ENCODE measurements at regions not wholly inside any gene's neighbourhood (a gene's known extent, or its start where the extent isn't known, plus 50 kb on each side); places are given as distances from the start of the nearest gene placed in this dataset.

GRCh38 chr15:47561102-47561501 lies 156.2 kb upstream of the SEMA6D start:
- POLR2A ChIA-PET: no interaction called here
- no peak for ATAC-seq
- CTCF ChIA-PET: no interaction called here

GRCh38 chr15:47565949-47566348 lies 151.4 kb upstream of the SEMA6D start:
- no peaks in the 10 kb centered on the region for H3K27me3 Mint-ChIP-seq (ENCODE audit: low read depth)
- H3K36me3 Mint-ChIP-seq: peaks cover 4% of the 10 kb centered on the region
- no peak overlapping the region for H3K27ac Mint-ChIP-seq
- no peak for DNase-seq (ENCODE audit: low spot score)
- ATAC-seq: no peak
- peaks cover 3% of the 10 kb centered on the region for H3K4me1 Mint-ChIP-seq
- ChIA-PET CTCF (no interaction called here), POLR2A (no interaction called here)
- H3K9me3 Mint-ChIP-seq: peaks cover 12% of the 10 kb centered on the region
- TF ChIP-seq, protein P1, sequence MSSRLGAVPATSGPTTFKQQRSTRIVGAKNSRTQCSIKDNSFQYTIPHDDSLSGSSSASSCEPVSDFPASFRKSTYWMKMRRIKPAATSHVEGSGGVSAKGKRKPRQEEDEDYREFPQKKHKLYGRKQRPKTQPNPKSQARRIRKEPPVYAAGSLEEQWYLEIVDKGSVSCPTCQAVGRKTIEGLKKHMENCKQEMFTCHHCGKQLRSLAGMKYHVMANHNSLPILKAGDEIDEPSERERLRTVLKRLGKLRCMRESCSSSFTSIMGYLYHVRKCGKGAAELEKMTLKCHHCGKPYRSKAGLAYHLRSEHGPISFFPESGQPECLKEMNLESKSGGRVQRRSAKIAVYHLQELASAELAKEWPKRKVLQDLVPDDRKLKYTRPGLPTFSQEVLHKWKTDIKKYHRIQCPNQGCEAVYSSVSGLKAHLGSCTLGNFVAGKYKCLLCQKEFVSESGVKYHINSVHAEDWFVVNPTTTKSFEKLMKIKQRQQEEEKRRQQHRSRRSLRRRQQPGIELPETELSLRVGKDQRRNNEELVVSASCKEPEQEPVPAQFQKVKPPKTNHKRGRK (CRISPR knock-in tag; IDR thresholded peaks at IDR 0.05; ENCODE audit: borderline replicate concordance): no peak
- TF ChIP-seq FOXK1 (CRISPR knock-in tag; IDR thresholded peaks at IDR 0.05): no peak
- no peak for TF ChIP-seq TEAD4 (CRISPR knock-in tag; IDR thresholded peaks at IDR 0.05)
- TF ChIP-seq ZNF416 (CRISPR knock-in tag; IDR thresholded peaks at IDR 0.05): no peak
- TF ChIP-seq FOXP4 (CRISPR knock-in tag; IDR thresholded peaks at IDR 0.05): no peak
- no peak for TF ChIP-seq ZNF317 (CRISPR knock-in tag; IDR thresholded peaks at IDR 0.05; ENCODE audit: borderline replicate concordance, low read depth)
- no peak for TF ChIP-seq AR (CRISPR knock-in tag; IDR thresholded peaks at IDR 0.05)
- TF ChIP-seq FOXJ3 (CRISPR knock-in tag; IDR thresholded peaks at IDR 0.05; ENCODE audit: borderline replicate concordance): no peak
- no peak for TF ChIP-seq ZNF263 (CRISPR knock-in tag; IDR thresholded peaks at IDR 0.05; ENCODE audit: low read depth)
- H3K4me3 Mint-ChIP-seq: no peak overlapping the region

More at GRCh38 chr15:47561102-47561501, 156.2 kb upstream of the SEMA6D start:
- no peaks in the 10 kb centered on the region for H3K27me3 Mint-ChIP-seq (ENCODE audit: low read depth)
- H3K9me3 Mint-ChIP-seq: peaks cover 33% of the 10 kb centered on the region
- H3K36me3 Mint-ChIP-seq: peaks cover 19% of the 10 kb centered on the region
- DNase-seq (ENCODE audit: low spot score): no peak
- H3K4me3 Mint-ChIP-seq: no peak overlapping the region
- H3K27ac Mint-ChIP-seq: no peak overlapping the region
- TF ChIP-seq RELA (CRISPR knock-in tag; IDR thresholded peaks at IDR 0.05; ENCODE audit: borderline replicate concordance) (no peak), ZNF317 (CRISPR knock-in tag; IDR thresholded peaks at IDR 0.05; ENCODE audit: borderline replicate concordance, low read depth) (peak; percentile 83)
- H3K4me1 Mint-ChIP-seq: no peaks in the 10 kb centered on the region

GRCh38 chr15:47566610-47567009 lies 150.7 kb upstream of the SEMA6D start:
- CTCF ChIA-PET: no interaction called here
- no peak for TF ChIP-seq PRRX2 (CRISPR knock-in tag; IDR thresholded peaks at IDR 0.05)
- TF ChIP-seq ZNF317 (CRISPR knock-in tag; IDR thresholded peaks at IDR 0.05; ENCODE audit: borderline replicate concordance, low read depth): no peak
- TF ChIP-seq TP53 (CRISPR knock-in tag; IDR thresholded peaks at IDR 0.05): no peak
- no peak for TF ChIP-seq ZNF121 (CRISPR knock-in tag; IDR thresholded peaks at IDR 0.05)
- TF ChIP-seq, protein P2, sequence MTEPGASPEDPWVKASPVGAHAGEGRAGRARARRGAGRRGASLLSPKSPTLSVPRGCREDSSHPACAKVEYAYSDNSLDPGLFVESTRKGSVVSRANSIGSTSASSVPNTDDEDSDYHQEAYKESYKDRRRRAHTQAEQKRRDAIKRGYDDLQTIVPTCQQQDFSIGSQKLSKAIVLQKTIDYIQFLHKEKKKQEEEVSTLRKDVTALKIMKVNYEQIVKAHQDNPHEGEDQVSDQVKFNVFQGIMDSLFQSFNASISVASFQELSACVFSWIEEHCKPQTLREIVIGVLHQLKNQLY (CRISPR knock-in tag; IDR thresholded peaks at IDR 0.05): no peak
- TF ChIP-seq NR3C1 (CRISPR knock-in tag; conservative IDR thresholded peaks at IDR 0.05; ENCODE audit: low read depth): no peak
- no peak for TF ChIP-seq E2F1 (CRISPR knock-in tag; IDR thresholded peaks at IDR 0.05)
- TF ChIP-seq, protein P3, sequence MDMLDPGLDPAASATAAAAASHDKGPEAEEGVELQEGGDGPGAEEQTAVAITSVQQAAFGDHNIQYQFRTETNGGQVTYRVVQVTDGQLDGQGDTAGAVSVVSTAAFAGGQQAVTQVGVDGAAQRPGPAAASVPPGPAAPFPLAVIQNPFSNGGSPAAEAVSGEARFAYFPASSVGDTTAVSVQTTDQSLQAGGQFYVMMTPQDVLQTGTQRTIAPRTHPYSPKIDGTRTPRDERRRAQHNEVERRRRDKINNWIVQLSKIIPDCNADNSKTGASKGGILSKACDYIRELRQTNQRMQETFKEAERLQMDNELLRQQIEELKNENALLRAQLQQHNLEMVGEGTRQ (CRISPR knock-in tag; IDR thresholded peaks at IDR 0.05): no peak
- no peak for TF ChIP-seq KAT7 (CRISPR knock-in tag; IDR thresholded peaks at IDR 0.05; ENCODE audit: borderline replicate concordance)
- TF ChIP-seq FOXJ3 (CRISPR knock-in tag; IDR thresholded peaks at IDR 0.05; ENCODE audit: borderline replicate concordance): no peak
- no peak for TF ChIP-seq RELA (CRISPR knock-in tag; IDR thresholded peaks at IDR 0.05; ENCODE audit: borderline replicate concordance)
- TF ChIP-seq NR2C2 (CRISPR knock-in tag; IDR thresholded peaks at IDR 0.05): no peak
- TF ChIP-seq FOXK1 (CRISPR knock-in tag; IDR thresholded peaks at IDR 0.05): no peak
- TF ChIP-seq ATF1 (CRISPR knock-in tag; IDR thresholded peaks at IDR 0.05): no peak
- no peak for TF ChIP-seq NFYB (CRISPR knock-in tag; conservative IDR thresholded peaks at IDR 0.05; ENCODE audit: low read depth)

More at GRCh38 chr15:47566610-47567009, 150.7 kb upstream of the SEMA6D start:
- ATAC-seq: no peak
- H3K36me3 Mint-ChIP-seq: no peaks in the 10 kb centered on the region
- POLR2A ChIA-PET: no interaction called here
- peaks cover 3% of the 10 kb centered on the region for H3K4me1 Mint-ChIP-seq
- no peak overlapping the region for H3K27ac Mint-ChIP-seq
- peaks cover 9% of the 10 kb centered on the region; the same call in 1 of the 2 replicates for H3K9me3 Mint-ChIP-seq
- H3K4me3 Mint-ChIP-seq: no peak overlapping the region
- H3K27me3 Mint-ChIP-seq (ENCODE audit: low read depth): no peaks in the 10 kb centered on the region
- no peak for DNase-seq (ENCODE audit: low spot score)

Measured in WTC11 (cell line).